GM23338 (cell line): ENCODE measurements at regions not wholly inside any gene's neighbourhood (a gene's known extent, or its start where the extent isn't known, plus 50 kb on each side); places are given as distances from the start of the nearest gene placed in this dataset.
A peak's percentile ranks its signal among the peaks of the same experiment; 100 is the strongest.

Experiments
- ATAC-seq: fragments of 200-7000 bp; cut with Tn5 transposase; 3 replicates; pipeline ENCODE4 v1.9.1; 2020
- DNase-seq: peaks from one replicate; pipeline ENCODE4 v3.0.0-alpha.2; 2015; ENCODE audit warnings: low spot score
- H2AFZ ChIP-seq: fragments of 200-600 bp; sonication (generic); 2 replicates; pipeline ENCODE4 v1.8.0; 2016; ENCODE audit warnings: antibody characterized with exemption, mild to moderate bottlenecking, moderate library complexity
- H3F3A ChIP-seq: fragments of 200-600 bp; sonication (generic); replicated peaks from 2 replicates; pipeline ENCODE4 v1.8.0; 2017; ENCODE audit warnings: antibody characterized with exemption, mixed run types, low read depth
- H3K27ac ChIP-seq: fragments of 200-600 bp; sonication (generic); 2 replicates; pipeline ENCODE4 v1.6.1; 2016; ENCODE audit warnings: low read depth
- H3K27me3 ChIP-seq: fragments of 200-600 bp; sonication (generic); 2 replicates; pipeline ENCODE4 v1.8.0; 2016; ENCODE audit warnings: mild to moderate bottlenecking, mixed run types, moderate library complexity; ENCODE audit not compliant: insufficient read depth
- H3K36me3 ChIP-seq: fragments of 200-600 bp; sonication (generic); 2 replicates; pipeline ENCODE4 v1.8.0; 2016; ENCODE audit warnings: mild to moderate bottlenecking; ENCODE audit not compliant: insufficient read depth
- H3K4me1 ChIP-seq: fragments of 200-600 bp; sonication (generic); 2 replicates; pipeline ENCODE4 v1.8.0; 2016; ENCODE audit warnings: mild to moderate bottlenecking, moderate library complexity; ENCODE audit not compliant: insufficient read depth
- H3K4me2 ChIP-seq: fragments of 200-600 bp; sonication (generic); 2 replicates; pipeline ENCODE4 v1.7.1; 2017; ENCODE audit warnings: mixed run types
- H3K4me3 ChIP-seq: fragments of 200-600 bp; sonication (generic); 2 replicates; pipeline ENCODE4 v1.6.1; 2016; ENCODE audit warnings: mixed run types
- H3K79me2 ChIP-seq: fragments of 200-600 bp; sonication (generic); replicated peaks from 2 replicates; pipeline ENCODE4 v1.8.0; 2017; ENCODE audit warnings: mild to moderate bottlenecking; ENCODE audit not compliant: insufficient read depth
- H3K9me2 ChIP-seq: fragments of 200-600 bp; sonication (generic); 2 replicates; pipeline ENCODE4 v1.8.0; 2017; ENCODE audit not compliant: insufficient read depth
- H4K20me1 ChIP-seq: fragments of 200-600 bp; sonication (generic); replicated peaks from 2 replicates; pipeline ENCODE4 v1.8.0; 2017; ENCODE audit warnings: mild to moderate bottlenecking; ENCODE audit not compliant: insufficient read depth
- H3K27ac Mint-ChIP-seq: 2 replicates; pipeline ENCODE4 v1.8.0; 2020; ENCODE audit warnings: inconsistent platforms, mild to moderate bottlenecking, moderate library complexity, mixed read lengths
- H3K27me3 Mint-ChIP-seq: 3 replicates; pipeline ENCODE4 v1.8.0; 2022; ENCODE audit warnings: low read depth, mild to moderate bottlenecking, moderate library complexity, mixed read lengths, inconsistent platforms; ENCODE audit not compliant: insufficient read depth, poor library complexity
- H3K36me3 Mint-ChIP-seq: 3 replicates; pipeline ENCODE4 v1.8.0; 2021; ENCODE audit warnings: low read depth, mild to moderate bottlenecking, inconsistent platforms, moderate library complexity, mixed read lengths
- H3K4me1 Mint-ChIP-seq: 3 replicates; pipeline ENCODE4 v1.8.0; 2020; ENCODE audit warnings: mild to moderate bottlenecking, inconsistent platforms, mixed read lengths
- H3K4me3 Mint-ChIP-seq: 3 replicates; pipeline ENCODE4 v1.8.0; 2021; ENCODE audit warnings: moderate library complexity, mild to moderate bottlenecking, inconsistent platforms, mixed read lengths
- H3K9me3 Mint-ChIP-seq: 3 replicates; pipeline ENCODE4 v1.8.0; 2020; ENCODE audit warnings: moderate library complexity, mild to moderate bottlenecking, inconsistent platforms, mixed read lengths
- CTCF ChIP-seq, 2 experiments: fragments of 200-600 bp in 1 of 2; sonication (generic) in 1 of 2; conservative IDR thresholded peaks; 2 replicates each; pipeline versions ENCODE4 v1.5.1 to v1.6.1; 2016 to 2017; ENCODE audit warnings: antibody characterized with exemption in 2 of 2, low read depth in 2 of 2, mild to moderate bottlenecking in 2 of 2, moderate library complexity in 1 of 2
- EZH2phosphoT487 ChIP-seq: fragments of 200-600 bp; sonication (generic); IDR thresholded peaks from one replicate; pipeline ENCODE4 v1.8.1; 2018; ENCODE audit warnings: antibody characterized with exemption; ENCODE audit not compliant: unreplicated experiment
- JUNB ChIP-seq: IDR thresholded peaks from one replicate; pipeline ENCODE4 v1.6.1; 2016; ENCODE audit warnings: antibody characterized with exemption; ENCODE audit not compliant: unreplicated experiment
- POLR2AphosphoS5 ChIP-seq: IDR thresholded peaks from 2 replicates; pipeline ENCODE4 v1.6.1; 2016; ENCODE audit warnings: antibody characterized with exemption, low read depth
- ZNF114 ChIP-seq: fragments of 250-450 bp; sonication (Bioruptor Pico); IDR thresholded peaks from 2 replicates; pipeline ENCODE4 v1.5.0; 2020; ENCODE audit warnings: mild to moderate bottlenecking, moderate library complexity
- ZNF462 ChIP-seq: fragments of 250-450 bp; sonication (Bioruptor Pico); IDR thresholded peaks from 2 replicates; pipeline ENCODE4 v1.5.0; 2020; ENCODE audit warnings: mild to moderate bottlenecking, moderate library complexity

GRCh38 chr2:59586176-59586575 lies 967.3 kb downstream of the BCL11A start:
- H3K4me3 ChIP-seq = no peak overlapping the region
- no peak for ATAC-seq
- H3K9me3 Mint-ChIP-seq = no peaks in the 10 kb centered on the region

More at GRCh38 chr2:59586176-59586575, 967.3 kb downstream of the BCL11A start:
- H3K4me3 Mint-ChIP-seq = no peak overlapping the region
- TF ChIP-seq ZNF114 = no peak
- TF ChIP-seq JUNB = no peak
- TF ChIP-seq POLR2AphosphoS5 = no peak
- TF ChIP-seq EZH2phosphoT487 = no peak
- TF ChIP-seq CTCF (conservative IDR thresholded peaks at IDR 0.05; ENCODE audit: low read depth in 2 of 2) = no peak
- TF ChIP-seq ZNF462 (CRISPR knock-in tag) = no peak
- no peak overlapping the region for H3K4me2 ChIP-seq
- no peaks in the 10 kb centered on the region for H3K36me3 Mint-ChIP-seq
- no peaks in the 10 kb centered on the region for H3K79me2 ChIP-seq
- no peaks in the 10 kb centered on the region for H3K9me2 ChIP-seq
- peak overlapping the region; percentile 1; the same call in 1 of the 2 replicates for H2AFZ ChIP-seq
- H3K4me1 ChIP-seq = no peaks in the 10 kb centered on the region
- DNase-seq = no peak
- no peak overlapping the region for H3K27ac Mint-ChIP-seq
- no peaks in the 10 kb centered on the region for H3K27me3 Mint-ChIP-seq
- no peaks in the 10 kb centered on the region for H3K27me3 ChIP-seq
- peaks cover 3% of the 10 kb centered on the region; the same call in 2 of the 3 replicates for H3K4me1 Mint-ChIP-seq
- H4K20me1 ChIP-seq = no peaks in the 10 kb centered on the region
- H3K27ac ChIP-seq = no peak overlapping the region
- no peaks in the 10 kb centered on the region for H3K36me3 ChIP-seq
- no peaks in the 10 kb centered on the region for H3F3A ChIP-seq
